Skeletal muscle cell (primary cell): ENCODE measurements at regions not wholly inside any gene's neighbourhood (a gene's known extent, or its start where the extent isn't known, plus 50 kb on each side); places are given as distances from the start of the nearest gene placed in this dataset.

ENCODE experiments used
- DNase-seq: peaks from one replicate; pipeline ENCODE4 v3.0.0-alpha.2; 2010; ENCODE audit warnings: low read depth
- H3K4me3 ChIP-seq: 2 replicates; pipeline ENCODE4 v1.5.1; 2011; ENCODE audit warnings: low read depth, mild to moderate bottlenecking, control low read depth, low read length, moderate library complexity

- DNase-seq, result no peak
- no peak overlapping the region for H3K4me3 ChIP-seq
Measured at GRCh38 chr13:22102271-22102670, 431.4 kb downstream of the FGF9 start.

GRCh38 chr13:22103046-22104027 lies 432.5 kb downstream of the FGF9 start:
- no peak for DNase-seq
- H3K4me3 ChIP-seq, result no peak overlapping the region

GRCh38 chr13:22106058-22106457 lies 435.2 kb downstream of the FGF9 start:
- no peak for DNase-seq
- no peak overlapping the region for H3K4me3 ChIP-seq

GRCh38 chr13:22107549-22107948 lies 436.7 kb downstream of the FGF9 start:
- no peak for DNase-seq
- no peak overlapping the region for H3K4me3 ChIP-seq

GRCh38 chr13:22108283-22108942 lies 437.5 kb downstream of the FGF9 start:
- no peak for DNase-seq

GRCh38 chr13:22108979-22109378 lies 438.1 kb downstream of the FGF9 start:
- no peak for DNase-seq
- H3K4me3 ChIP-seq, result no peak overlapping the region

More at GRCh38 chr13:22108283-22108942, 437.5 kb downstream of the FGF9 start:
- no peak overlapping the region for H3K4me3 ChIP-seq

GRCh38 chr13:22110368-22110767 lies 439.5 kb downstream of the FGF9 start:
- no peak for DNase-seq
- no peak overlapping the region for H3K4me3 ChIP-seq

- DNase-seq, result no peak
- no peak overlapping the region for H3K4me3 ChIP-seq
Measured at GRCh38 chr13:22111152-22111783, 440.4 kb downstream of the FGF9 start.

- no peak for DNase-seq
- no peak overlapping the region for H3K4me3 ChIP-seq
Measured at GRCh38 chr13:22111961-22112360, 441.1 kb downstream of the FGF9 start.

GRCh38 chr13:22112956-22113745 lies 442.3 kb downstream of the FGF9 start:
- DNase-seq, result no peak

GRCh38 chr13:22114630-22115311 lies 443.9 kb downstream of the FGF9 start:
- no peak for DNase-seq
- no peak overlapping the region for H3K4me3 ChIP-seq

More at GRCh38 chr13:22112956-22113745, 442.3 kb downstream of the FGF9 start:
- no peak overlapping the region for H3K4me3 ChIP-seq

- DNase-seq, result no peak
- H3K4me3 ChIP-seq, result no peak overlapping the region
Measured at GRCh38 chr13:22118158-22118557, 447.3 kb downstream of the FGF9 start.

- DNase-seq, result no peak
- no peak overlapping the region for H3K4me3 ChIP-seq
Measured at GRCh38 chr13:22120646-22121045, 449.8 kb downstream of the FGF9 start.

- no peak for DNase-seq
- no peak overlapping the region for H3K4me3 ChIP-seq
Measured at GRCh38 chr13:22121146-22121739, 450.4 kb downstream of the FGF9 start.

- H3K4me3 ChIP-seq, result no peak overlapping the region
- no peak for DNase-seq
Measured at GRCh38 chr13:22126433-22127021, 455.7 kb downstream of the FGF9 start.

- DNase-seq, result no peak
- H3K4me3 ChIP-seq, result no peak overlapping the region
Measured at GRCh38 chr13:22127277-22128164, 456.6 kb downstream of the FGF9 start.
